HG03378 (cell line): ENCODE measurements at regions not wholly inside any gene's neighbourhood (a gene's known extent, or its start where the extent isn't known, plus 50 kb on each side); places are given as distances from the start of the nearest gene placed in this dataset.

ENCODE experiments used
- ATAC-seq: cut with Tn5 transposase; IDR thresholded peaks from one replicate; pipeline ENCODE4 v1.9.1; 2021; ENCODE audit warnings: mild to moderate bottlenecking, moderate library complexity; ENCODE audit not compliant: unreplicated experiment

GRCh38 chr14:24693983-24694382 is 60.0 kb upstream of the GZMB start:
- ATAC-seq = no peak

- ATAC-seq = no peak
These were observed 59.4 kb upstream of the GZMB start for GRCh38 chr14:24693353-24693737.

- peak; percentile 50 for ATAC-seq
These were observed 58.7 kb upstream of the GZMB start for GRCh38 chr14:24692382-24693352.

- no peak for ATAC-seq
These were observed 56.5 kb upstream of the GZMB start for GRCh38 chr14:24690492-24690891.

GRCh38 chr14:24688030-24688658 is 54.2 kb upstream of the GZMB start:
- ATAC-seq = no peak
